GM12878 (cell line): ENCODE measurements at regions not wholly inside any gene's neighbourhood (a gene's known extent, or its start where the extent isn't known, plus 50 kb on each side); places are given as distances from the start of the nearest gene placed in this dataset.
A peak's percentile ranks its signal among the peaks of the same experiment; 100 is the strongest.

Source experiments
- ATAC-seq: fragments of 200-7000 bp; cut with Tn5 transposase; 3 replicates; pipeline ENCODE4 v1.9.1; 2020; ENCODE audit warnings: mild to moderate bottlenecking, moderate library complexity
- BruUV-seq: library from RNA; stranded (reverse); fragments of 400-500 nt; replicated peaks from 2 replicates; lab custom pipeline; 2021; lab: Mats Ljungman, UMichigan
- CTCF ChIA-PET: fragments of 300-600 bp; sonication (Branson Sonifier 250); formaldehyde crosslinking; extraction: SDS; loops from one replicate; lab custom pipeline; 2021; ENCODE audit warnings: inconsistent platforms; lab: Yijun Ruan, JAX
- POLR2A ChIA-PET: fragments of 350-600 bp; formaldehyde crosslinking; extraction: SDS; loops from one replicate; lab custom pipeline; 2021; ENCODE audit warnings: inconsistent platforms; lab: Charles Lee
- RAD21 ChIA-PET: fragments of 300-600 bp; sonication (Branson Sonifier 250); formaldehyde crosslinking; loops from one replicate; lab custom pipeline; 2023; ENCODE audit warnings: antibody characterized with exemption; ENCODE audit not compliant: unreplicated experiment; lab: Charles Lee
- SMC1A ChIA-PET: fragments of 300-600 bp; sonication (Branson Sonifier 250); formaldehyde crosslinking; loops from one replicate; lab custom pipeline; 2023; ENCODE audit not compliant: unreplicated experiment, uncharacterized antibody; lab: Charles Lee
- DNase-seq: peaks from one replicate; pipeline ENCODE4 v3.0.0-alpha.2; 2011; ENCODE audit warnings: low read depth, low spot score
- FAIRE-seq: peaks from 3 replicates; lab custom pipeline; 2011; peaks lifted over from hg19 to GRCh38; lab: Jason Lieb, UNC
- H2AFZ ChIP-seq: 2 replicates; pipeline ENCODE4 v1.6.0; 2011; ENCODE audit warnings: low read depth, low read length, control low read depth; ENCODE audit not compliant: control insufficient read depth
- H3K27ac ChIP-seq: 2 replicates; pipeline ENCODE4 v1.5.1; 2011; ENCODE audit warnings: control low read depth; ENCODE audit not compliant: control insufficient read depth, insufficient read depth
- H3K27me3 ChIP-seq, 2 experiments: replicated peaks in 1 of 2; 2 replicates each; pipeline versions ENCODE4 v1.6.0 to v1.6.1; 2011; ENCODE audit warnings: low read length in 1 of 2; ENCODE audit not compliant: control insufficient read depth in 2 of 2, insufficient read depth in 2 of 2
- H3K36me3 ChIP-seq, 2 experiments: 2 replicates each; pipeline ENCODE4 v1.5.1; 2011; ENCODE audit warnings: low read length in 1 of 2; ENCODE audit not compliant: control insufficient read depth in 2 of 2, insufficient read depth in 2 of 2
- H3K4me1 ChIP-seq: 2 replicates; pipeline ENCODE4 v1.6.1; 2011; ENCODE audit warnings: mild to moderate bottlenecking, low read length, moderate library complexity, mixed read lengths; ENCODE audit not compliant: control insufficient read depth, insufficient read depth
- H3K4me2 ChIP-seq: 2 replicates; pipeline ENCODE4 v1.6.0; 2011; ENCODE audit warnings: control low read depth; ENCODE audit not compliant: control insufficient read depth, insufficient read depth
- H3K4me3 ChIP-seq: fragments of 200-600 bp; sonication (generic); 2 replicates; pipeline ENCODE4 v1.5.1; 2016
- H3K79me2 ChIP-seq: 2 replicates; pipeline ENCODE4 v1.6.0; 2011; ENCODE audit warnings: low read length; ENCODE audit not compliant: control insufficient read depth, insufficient read depth
- H3K9ac ChIP-seq: 2 replicates; pipeline ENCODE4 v1.8.0; 2011; ENCODE audit warnings: low read length, control low read depth, mixed read lengths; ENCODE audit not compliant: control insufficient read depth, insufficient read depth
- H3K9me3 ChIP-seq: replicated peaks from 3 replicates; pipeline ENCODE4 v1.5.1; 2011; ENCODE audit warnings: mild to moderate bottlenecking, low read length; ENCODE audit not compliant: control insufficient read depth, insufficient read depth
- H4K20me1 ChIP-seq: 2 replicates; pipeline ENCODE4 v1.6.0; 2011; ENCODE audit not compliant: control insufficient read depth, insufficient read depth
- CHD4 ChIP-seq: fragments of 200-600 bp; sonication (generic); IDR thresholded peaks from 2 replicates; pipeline ENCODE4 v1.6.1; 2016; ENCODE audit warnings: mild to moderate bottlenecking
- E4F1 ChIP-seq: fragments of 450-650 bp; IDR thresholded peaks from 2 replicates; pipeline ENCODE4 v1.6.1; 2018; ENCODE audit warnings: borderline replicate concordance, mild to moderate bottlenecking; ENCODE audit not compliant: partially characterized antibody
- FOS ChIP-seq: IDR thresholded peaks from 3 replicates; pipeline ENCODE4 v1.6.1; 2011; ENCODE audit warnings: borderline replicate concordance; ENCODE audit not compliant: insufficient read length; ENCODE audit errors: extremely low read depth
- JUND ChIP-seq: IDR thresholded peaks from 2 replicates; pipeline ENCODE4 v1.6.1; 2012; ENCODE audit warnings: low read depth, mild to moderate bottlenecking, low read length, improper control_type of control experiment, moderate library complexity
- MXI1 ChIP-seq: fragments of 150-350 bp; IDR thresholded peaks from 2 replicates; pipeline ENCODE4 v1.6.1; 2011; ENCODE audit warnings: low read depth, mild to moderate bottlenecking, inconsistent platforms, low read length, improper control_type of control experiment
- NRF1 ChIP-seq: conservative IDR thresholded peaks from 2 replicates; pipeline ENCODE4 v1.6.1; 2011; ENCODE audit warnings: mild to moderate bottlenecking, low read depth, low read length, improper control_type of control experiment
- POLR2AphosphoS5 ChIP-seq: IDR thresholded peaks from 2 replicates; pipeline ENCODE4 v1.6.1; 2011; ENCODE audit warnings: mild to moderate bottlenecking, low read length, inconsistent platforms
- PRDM15 ChIP-seq: fragments of 450-650 bp; formaldehyde crosslinking; IDR thresholded peaks from 2 replicates; pipeline ENCODE4 v1.4.0; 2020; ENCODE audit warnings: mild to moderate bottlenecking, moderate library complexity
- SIX5 ChIP-seq: IDR thresholded peaks from 2 replicates; pipeline ENCODE4 v1.6.1; 2011; ENCODE audit warnings: mild to moderate bottlenecking, low read depth, low read length, moderate library complexity; ENCODE audit not compliant: severe bottlenecking
- TARDBP ChIP-seq: IDR thresholded peaks from 2 replicates; pipeline ENCODE4 v1.6.1; 2016; ENCODE audit warnings: borderline replicate concordance
- WRNIP1 ChIP-seq: IDR thresholded peaks from 2 replicates; pipeline ENCODE4 v1.6.1; 2011; ENCODE audit warnings: low read depth, low read length, improper control_type of control experiment, borderline replicate concordance
- ZBTB33 ChIP-seq: fragments of 450-650 bp; IDR thresholded peaks from 2 replicates; pipeline ENCODE4 v1.6.1; 2017; ENCODE audit warnings: mild to moderate bottlenecking
- ZNF274 ChIP-seq: IDR thresholded peaks from one replicate; pipeline ENCODE4 v1.8.0; 2011; ENCODE audit not compliant: insufficient read length, insufficient read depth
- ZSCAN29 ChIP-seq: fragments of 450-650 bp; IDR thresholded peaks from 2 replicates; pipeline ENCODE4 v1.6.1; 2017; ENCODE audit warnings: mild to moderate bottlenecking, moderate library complexity
- WGBS: methylation state at CpG from one replicate; pipeline ENCODE4 v1.1.6; 2016; ENCODE audit warnings: low lambda C conversion rate; ENCODE audit not compliant: insufficient replicate concordance, insufficient coverage; ENCODE audit errors: missing lambda C conversion rate; 5-methylcytosine and 5-hydroxymethylcytosine counted together
- in situ Hi-C: fragments of 300-500 bp; cut with MboI; formaldehyde crosslinking; loops from 9 replicates; pipeline ENCODE4 v1.14.3; 2018; ENCODE audit warnings: mixed read lengths
- intact Hi-C: fragments of 100-400 bp; cut with micrococcal nuclease; formaldehyde crosslinking; loops from one replicate; pipeline ENCODE4 v1.14.2; 2022; ENCODE audit not compliant: unreplicated experiment

GRCh38 chr9:105858006-105858690 is 163.8 kb downstream of the TMEM38B start:
- 0% methylated on average over 1 of the region's 1 CpG for whole genome bisulfite sequencing
- ChIA-PET POLR2A (no interaction called here), CTCF (interaction anchor here (0.6 to 2.5 kb wide), 3 partner anchors 15 to 794 kb away, joined by 3 to 17 read pairs (median 10); no protein-coding TSS in a partner anchor), RAD21 (no interaction called here), SMC1A (interaction anchor here (0.5 to 1.5 kb wide), 4 partner anchors 14 to 1286 kb away, joined by 3 to 4 read pairs (median 3); no protein-coding TSS in a partner anchor)
- Histone ChIP-seq H3K4me2 (no peak overlapping the region), H3K36me3 (no peaks in the 10 kb centered on the region), H3K4me3 (no peak overlapping the region), H3K4me1 (no peaks in the 10 kb centered on the region), H3K79me2 (no peaks in the 10 kb centered on the region), H2AFZ (no peak overlapping the region), H3K27ac (no peak overlapping the region), H3K9ac (no peak overlapping the region), H4K20me1 (no peaks in the 10 kb centered on the region), H3K9me3 (no peaks in the 10 kb centered on the region), H3K27me3 (no peaks in the 10 kb centered on the region)
- no peak for FAIRE-seq
- intact Hi-C loops: no loop called here
- no peak for DNase-seq
- peak; percentile 55 for ATAC-seq
- in situ Hi-C loops: no loop called here
- no TSS peak for BruUV-seq
- TF ChIP-seq SIX5 (no peak), MXI1 (no peak), POLR2AphosphoS5 (no peak), E4F1 (no peak), WRNIP1 (no peak), PRDM15 (CRISPR knock-in tag) (no peak), ZSCAN29 (no peak), ZBTB33 (no peak), CHD4 (no peak), TARDBP (no peak), NRF1 (no peak), ZNF274 (no peak), FOS (no peak), JUND (no peak)
